Parathyroid adenoma (tissue), 2 donors: ENCODE measurements at regions not wholly inside any gene's neighbourhood (a gene's known extent, or its start where the extent isn't known, plus 50 kb on each side); places are given as distances from the start of the nearest gene placed in this dataset.

Experiments used
- H2AFZ ChIP-seq: fragments of 300-600 bp; sonication (generic); one replicate; pipeline ENCODE4 v1.7.0; 2017; ENCODE audit warnings: antibody characterized with exemption, mild to moderate bottlenecking
- H3K27ac ChIP-seq: fragments of 300-600 bp; sonication (generic); one replicate; pipeline ENCODE4 v1.7.0; 2017
- H3K27me3 ChIP-seq: fragments of 300-600 bp; sonication (generic); one replicate; pipeline ENCODE4 v1.7.0; 2017; ENCODE audit warnings: low read length; ENCODE audit not compliant: control insufficient read depth, insufficient read depth
- H3K36me3 ChIP-seq: fragments of 300-600 bp; sonication (generic); one replicate; pipeline ENCODE4 v1.7.0; 2017; ENCODE audit warnings: low read length; ENCODE audit not compliant: control insufficient read depth, insufficient read depth
- H3K4me1 ChIP-seq: fragments of 300-600 bp; sonication (generic); one replicate; pipeline ENCODE4 v1.7.0; 2017; ENCODE audit warnings: control low read depth
- H3K4me2 ChIP-seq: fragments of 300-600 bp; sonication (generic); one replicate; pipeline ENCODE4 v1.7.0; 2017; ENCODE audit warnings: low read length
- H3K4me3 ChIP-seq: fragments of 300-600 bp; sonication (generic); one replicate; pipeline ENCODE4 v1.7.0; 2017; ENCODE audit warnings: low read depth, low read length
- H3K79me2 ChIP-seq: fragments of 300-600 bp; sonication (generic); one replicate; pipeline ENCODE4 v1.7.0; 2017; ENCODE audit warnings: control low read depth
- H3K9ac ChIP-seq: fragments of 300-600 bp; sonication (generic); one replicate; pipeline ENCODE4 v1.7.0; 2017; ENCODE audit warnings: mild to moderate bottlenecking
- H3K9me3 ChIP-seq: fragments of 300-600 bp; sonication (generic); one replicate; pipeline ENCODE4 v1.7.0; 2017; ENCODE audit warnings: low read length; ENCODE audit not compliant: control insufficient read depth
- CTCF ChIP-seq: fragments of 300-600 bp; sonication (generic); IDR thresholded peaks from one replicate; pipeline ENCODE4 v1.7.0; 2017; ENCODE audit warnings: antibody characterized with exemption, mild to moderate bottlenecking
- donor health status: primary hyperparathyroidism.

- no peak overlapping the region for H3K9ac ChIP-seq
- H3K27ac ChIP-seq: no peak overlapping the region
- no peak for TF ChIP-seq CTCF
Observed at GRCh38 chr18:45352874-45353273, 262.4 kb upstream of the SLC14A2 start.

DNA sequence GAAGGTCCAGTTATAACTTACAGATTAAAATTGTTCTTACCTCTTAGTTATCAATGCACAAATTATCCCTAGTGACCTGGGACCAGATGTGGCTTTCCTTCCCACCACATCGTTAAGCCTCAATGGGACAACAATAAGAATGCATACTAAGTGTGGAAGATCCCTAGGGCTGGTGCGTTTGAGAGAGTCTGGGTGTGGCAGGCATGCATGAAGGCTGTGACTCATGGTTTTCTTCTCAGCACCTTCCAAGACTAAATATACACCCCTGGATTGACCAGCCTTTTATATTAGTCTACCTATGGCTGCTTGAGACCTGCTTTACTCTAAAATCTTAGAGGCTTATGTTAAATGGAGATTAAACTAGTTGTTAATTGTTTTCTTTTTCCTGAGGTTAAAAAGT is 261.7 kb upstream of the SLC14A2 start:
- no peaks in the 10 kb centered on the region for H3K36me3 ChIP-seq
- H3K4me3 ChIP-seq: no peak overlapping the region
- H3K9me3 ChIP-seq: no peaks in the 10 kb centered on the region
- TF ChIP-seq CTCF: no peak
- peaks cover 4% of the 10 kb centered on the region for H3K4me1 ChIP-seq
- H3K27me3 ChIP-seq: no peaks in the 10 kb centered on the region
- H3K27ac ChIP-seq: no peak overlapping the region
- no peak overlapping the region for H3K4me2 ChIP-seq
- no peak overlapping the region for H3K9ac ChIP-seq
- H2AFZ ChIP-seq: no peak overlapping the region
- no peaks in the 10 kb centered on the region for H3K79me2 ChIP-seq

More at GRCh38 chr18:45352874-45353273, 262.4 kb upstream of the SLC14A2 start:
- Histone ChIP-seq H2AFZ (no peak overlapping the region), H3K27me3 (no peaks in the 10 kb centered on the region), H3K79me2 (no peaks in the 10 kb centered on the region), H3K4me3 (no peak overlapping the region), H3K36me3 (no peaks in the 10 kb centered on the region), H3K4me1 (no peaks in the 10 kb centered on the region), H3K4me2 (no peak overlapping the region), H3K9me3 (no peaks in the 10 kb centered on the region)

DNA sequence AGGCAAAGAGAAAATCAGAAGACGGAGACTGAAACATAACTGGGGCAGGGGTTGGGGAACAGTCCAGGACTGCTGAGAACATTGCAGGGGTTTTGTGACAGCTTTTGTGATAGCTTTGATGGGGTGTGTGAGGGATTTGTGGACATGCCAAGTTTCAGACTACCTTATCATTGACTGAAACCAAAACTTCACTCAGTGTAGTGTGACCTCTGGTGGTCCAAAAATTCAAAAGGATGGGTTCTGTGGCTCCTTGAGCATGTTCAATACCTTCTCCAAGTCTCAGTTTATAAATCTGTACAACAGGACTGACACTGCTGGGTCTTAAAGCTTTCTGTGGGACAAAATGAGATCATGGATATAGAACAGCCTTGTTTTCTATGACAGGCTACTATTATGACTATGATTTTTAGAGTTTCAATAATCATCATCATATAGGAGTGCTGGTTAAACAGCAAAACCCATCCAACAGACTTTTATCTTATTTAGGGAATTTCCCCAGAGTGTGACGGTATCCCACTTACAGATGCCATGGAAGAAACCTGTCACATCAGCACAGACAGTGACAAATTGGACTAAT is 259.2 kb upstream of the SLC14A2 start:
- H3K9ac ChIP-seq: no peak overlapping the region
- H3K79me2 ChIP-seq: no peaks in the 10 kb centered on the region
- H2AFZ ChIP-seq: no peak overlapping the region
- peaks cover 29% of the 10 kb centered on the region for H3K4me1 ChIP-seq
- no peak for TF ChIP-seq CTCF
- no peak overlapping the region for H3K27ac ChIP-seq
- no peak overlapping the region for H3K4me3 ChIP-seq
- no peaks in the 10 kb centered on the region for H3K36me3 ChIP-seq
- no peaks in the 10 kb centered on the region for H3K9me3 ChIP-seq
- no peaks in the 10 kb centered on the region for H3K27me3 ChIP-seq
- no peak overlapping the region for H3K4me2 ChIP-seq

- no peak overlapping the region for H3K4me2 ChIP-seq
- no peak overlapping the region for H3K4me3 ChIP-seq
- H3K36me3 ChIP-seq: no peaks in the 10 kb centered on the region
- no peaks in the 10 kb centered on the region for H3K27me3 ChIP-seq
- peak overlapping the region; percentile 87 for H3K27ac ChIP-seq
- TF ChIP-seq CTCF: no peak
- H3K9ac ChIP-seq: no peak overlapping the region
- no peaks in the 10 kb centered on the region for H3K9me3 ChIP-seq
- no peaks in the 10 kb centered on the region for H3K79me2 ChIP-seq
- H3K4me1 ChIP-seq: peaks cover 39% of the 10 kb centered on the region
- H2AFZ ChIP-seq: peak overlapping the region; percentile 43
Observed at GRCh38 chr18:45357686-45358470, 257.4 kb upstream of the SLC14A2 start.
